B cell (primary cell): ENCODE measurements at regions not wholly inside any gene's neighbourhood (a gene's known extent, or its start where the extent isn't known, plus 50 kb on each side); places are given as distances from the start of the nearest gene placed in this dataset.

Source experiments
- ATAC-seq: fragments of 200-7000 bp; cut with Tn5 transposase; one replicate; pipeline ENCODE4 v1.10.0; 2021; ENCODE audit warnings: low read depth, mild to moderate bottlenecking, moderate number of reproducible peaks, moderate library complexity
- CTCF ChIA-PET: fragments of 350-600 bp; sonication (Branson Sonifier 250); formaldehyde crosslinking; loops from one replicate; lab custom pipeline; 2021; ENCODE audit warnings: antibody characterized with exemption, inconsistent platforms; lab: Charles Lee
- POLR2A ChIA-PET: fragments of 350-600 bp; sonication (Branson Sonifier 250); formaldehyde crosslinking; loops from one replicate; lab custom pipeline; 2021; ENCODE audit warnings: antibody characterized with exemption; lab: Charles Lee
- DNase-seq: peaks from one replicate; pipeline ENCODE4 v3.0.0; 2013
- H2AFZ ChIP-seq: 2 replicates; pipeline ENCODE4 v1.6.1; 2012; ENCODE audit warnings: mild to moderate bottlenecking, low read depth, low read length; ENCODE audit not compliant: insufficient read depth, poor library complexity, severe bottlenecking
- H3K27ac ChIP-seq, 2 donors: 1 replicate in 1 of 2; 2 replicates in 1 of 2; pipeline ENCODE4 v1.5.1; 2012 to 2013; ENCODE audit warnings: low read length in 2 of 2, mild to moderate bottlenecking in 2 of 2, moderate library complexity in 1 of 2
- H3K27me3 ChIP-seq, 4 experiments: fragments of 200-600 bp in 1 of 4; sonication (generic) in 1 of 4; replicated peaks in 1 of 4; 1 replicate in 2 of 4; 2 replicates in 2 of 4; pipeline versions ENCODE4 v1.6.1 to v1.7.0; 2013 to 2016; ENCODE audit warnings: low read length in 3 of 4, mild to moderate bottlenecking in 2 of 4, mixed read lengths in 1 of 4, moderate library complexity in 1 of 4; ENCODE audit not compliant: insufficient read depth in 4 of 4, control insufficient read depth in 3 of 4; ENCODE audit errors: control extremely low read depth in 1 of 4
- H3K36me3 ChIP-seq, 2 experiments: replicated peaks in 1 of 2; 1 replicate in 1 of 2; 2 replicates in 1 of 2; pipeline versions ENCODE4 v1.6.1 to v1.7.1; 2013; ENCODE audit warnings: low read length in 1 of 2; ENCODE audit not compliant: insufficient read depth in 2 of 2, control insufficient read depth in 1 of 2; ENCODE audit errors: control extremely low read depth in 1 of 2, extremely low read depth in 1 of 2
- H3K4me1 ChIP-seq, 2 donors: fragments of 200-600 bp in 1 of 2; sonication (generic) in 1 of 2; 1 replicate in 1 of 2; 2 replicates in 1 of 2; pipeline versions ENCODE4 v1.5.1 to v1.6.1; 2013 to 2017; ENCODE audit warnings: low read length in 2 of 2; ENCODE audit not compliant: control insufficient read depth in 2 of 2, insufficient read depth in 2 of 2
- H3K4me2 ChIP-seq: replicated peaks from 2 replicates; pipeline ENCODE3; 2012; ENCODE audit warnings: mild to moderate bottlenecking, low read depth, low read length; ENCODE audit not compliant: poor library complexity, severe bottlenecking
- H3K4me3 ChIP-seq, 5 experiments: fragments of 200-600 bp in 1 of 5; sonication (generic) in 1 of 5; 1 replicate in 3 of 5; 2 replicates in 2 of 5; pipeline versions ENCODE4 v1.5.1 to v1.7.0; 2011 to 2016; ENCODE audit warnings: low read length in 4 of 5, mild to moderate bottlenecking in 4 of 5, low read depth in 2 of 5, control low read depth in 1 of 5, moderate library complexity in 1 of 5; ENCODE audit not compliant: insufficient read depth in 1 of 5; ENCODE audit errors: control extremely low read depth in 1 of 5, extremely low read depth in 1 of 5
- H3K79me2 ChIP-seq: fragments of 200-600 bp; sonication (generic); one replicate; pipeline ENCODE4 v1.6.0; 2016; ENCODE audit warnings: low read length; ENCODE audit not compliant: control insufficient read depth, insufficient read depth
- H3K9ac ChIP-seq: fragments of 200-600 bp; sonication (generic); 2 replicates; pipeline ENCODE4 v1.6.1; 2017; ENCODE audit warnings: mild to moderate bottlenecking, low read length, moderate library complexity
- H3K9me3 ChIP-seq, 3 donors: one replicate each; pipeline versions ENCODE4 v1.6.1 to v1.7.1; 2013; ENCODE audit warnings: low read length in 2 of 3; ENCODE audit not compliant: control insufficient read depth in 2 of 3, insufficient read depth in 1 of 3; ENCODE audit errors: control extremely low read depth in 1 of 3
- H4K20me1 ChIP-seq: 2 replicates; pipeline ENCODE4 v1.6.0; 2012; ENCODE audit warnings: mild to moderate bottlenecking, low read length; ENCODE audit not compliant: insufficient read depth, control insufficient read depth, poor library complexity, severe bottlenecking
- H3K27ac Mint-ChIP-seq: one replicate; pipeline ENCODE4 v1.8.0; 2021; ENCODE audit warnings: mixed read lengths
- H3K27me3 Mint-ChIP-seq: one replicate; pipeline ENCODE4 v1.8.0; 2021; ENCODE audit warnings: mixed read lengths
- H3K4me1 Mint-ChIP-seq: one replicate; pipeline ENCODE4 v1.8.0; 2021; ENCODE audit warnings: mixed read lengths
- H3K4me3 Mint-ChIP-seq: one replicate; pipeline ENCODE4 v1.8.0; 2021; ENCODE audit warnings: mixed read lengths
- H3K9me3 Mint-ChIP-seq: one replicate; pipeline ENCODE4 v1.8.0; 2022; ENCODE audit warnings: mixed read lengths; ENCODE audit not compliant: insufficient read depth
- EZH2 ChIP-seq: IDR thresholded peaks from 2 replicates; pipeline ENCODE4 v1.6.1; 2012; ENCODE audit warnings: borderline replicate concordance, low read depth, mild to moderate bottlenecking, moderate library complexity, low read length; ENCODE audit not compliant: insufficient read depth, poor library complexity, severe bottlenecking
- WGBS: methylation state at CpG from one replicate; pipeline ENCODE4 v1.1.5; 2013; ENCODE audit warnings: missing lambda C conversion rate; ENCODE audit not compliant: insufficient coverage; 5-methylcytosine and 5-hydroxymethylcytosine counted together
- intact Hi-C: fragments of 100-400 bp; cut with micrococcal nuclease; formaldehyde crosslinking; loops from one replicate; pipeline ENCODE4 v1.10.0; 2022
- TF ChIP-seq, protein P1 (sequence below): fragments of 200-600 bp; IDR thresholded peaks from one replicate; pipeline ENCODE4 v1.8.0; 2022; ENCODE audit warnings: antibody characterized with exemption, mild to moderate bottlenecking

DNA sequence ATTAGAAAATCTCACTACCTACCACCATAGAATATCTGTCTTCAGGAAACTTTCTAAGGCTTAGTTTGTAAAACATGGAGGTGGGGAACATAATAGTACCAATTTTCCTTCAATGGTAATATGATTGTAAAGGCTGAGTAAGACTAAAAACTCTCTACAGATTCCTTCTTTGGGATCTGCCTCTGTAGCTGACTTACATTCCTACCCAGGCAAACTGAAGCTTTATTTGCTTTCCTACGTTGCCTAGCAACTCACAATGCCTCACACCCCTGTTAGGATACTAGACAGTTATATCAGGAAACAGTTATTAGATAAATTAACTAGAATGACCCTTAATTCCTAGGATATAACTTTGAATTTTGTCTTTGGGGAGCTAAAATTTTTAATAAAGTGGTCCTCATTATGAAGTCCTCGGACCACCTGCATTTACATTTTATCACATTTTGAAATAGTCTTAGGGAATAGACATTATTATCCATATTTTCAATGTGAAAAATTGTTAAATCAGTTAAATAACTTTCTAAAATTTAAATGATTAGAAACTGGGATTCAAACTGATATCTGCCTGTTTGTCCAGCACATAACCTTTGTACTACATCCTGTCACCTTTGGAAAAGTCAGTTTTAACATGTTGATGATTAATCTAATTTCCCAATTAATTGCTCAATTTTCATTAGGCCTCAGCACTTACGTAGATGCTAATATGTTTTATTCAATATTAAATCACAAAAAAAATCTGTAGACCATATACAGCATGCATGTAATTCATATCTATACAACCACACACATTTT is 591.4 kb downstream of the RNF144B start:
- TF ChIP-seq, protein P1, sequence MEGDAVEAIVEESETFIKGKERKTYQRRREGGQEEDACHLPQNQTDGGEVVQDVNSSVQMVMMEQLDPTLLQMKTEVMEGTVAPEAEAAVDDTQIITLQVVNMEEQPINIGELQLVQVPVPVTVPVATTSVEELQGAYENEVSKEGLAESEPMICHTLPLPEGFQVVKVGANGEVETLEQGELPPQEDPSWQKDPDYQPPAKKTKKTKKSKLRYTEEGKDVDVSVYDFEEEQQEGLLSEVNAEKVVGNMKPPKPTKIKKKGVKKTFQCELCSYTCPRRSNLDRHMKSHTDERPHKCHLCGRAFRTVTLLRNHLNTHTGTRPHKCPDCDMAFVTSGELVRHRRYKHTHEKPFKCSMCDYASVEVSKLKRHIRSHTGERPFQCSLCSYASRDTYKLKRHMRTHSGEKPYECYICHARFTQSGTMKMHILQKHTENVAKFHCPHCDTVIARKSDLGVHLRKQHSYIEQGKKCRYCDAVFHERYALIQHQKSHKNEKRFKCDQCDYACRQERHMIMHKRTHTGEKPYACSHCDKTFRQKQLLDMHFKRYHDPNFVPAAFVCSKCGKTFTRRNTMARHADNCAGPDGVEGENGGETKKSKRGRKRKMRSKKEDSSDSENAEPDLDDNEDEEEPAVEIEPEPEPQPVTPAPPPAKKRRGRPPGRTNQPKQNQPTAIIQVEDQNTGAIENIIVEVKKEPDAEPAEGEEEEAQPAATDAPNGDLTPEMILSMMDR = no peak
- no peak for TF ChIP-seq EZH2
- H3K27me3 ChIP-seq = no peaks in the 10 kb centered on the region
- no peaks in the 10 kb centered on the region for H3K36me3 ChIP-seq
- no peak overlapping the region for H3K9ac ChIP-seq
- Mint-ChIP-seq H3K27ac (no peak overlapping the region), H3K4me3 (no peak overlapping the region), H3K9me3 (no peaks in the 10 kb centered on the region), H3K27me3 (no peaks in the 10 kb centered on the region), H3K4me1 (no peaks in the 10 kb centered on the region)
- H3K4me1 ChIP-seq = no peaks in the 10 kb centered on the region
- H3K9me3 ChIP-seq = peaks cover 0 to 5% (median 0%) of the 10 kb centered on the region in 3 donors
- ChIA-PET CTCF (no interaction called here), POLR2A (no interaction called here)
- intact Hi-C loops = no loop called here
- H3K79me2 ChIP-seq = no peaks in the 10 kb centered on the region
- H3K4me2 ChIP-seq = no peak overlapping the region
- no peak for DNase-seq
- H4K20me1 ChIP-seq = no peaks in the 10 kb centered on the region
- no peak for ATAC-seq
- no peak overlapping the region for H2AFZ ChIP-seq
- no peak overlapping the region for H3K4me3 ChIP-seq
- H3K27ac ChIP-seq = no peak overlapping the region
- no CpG with 5 or more reads among the region's 3 CpGs for WGBS

DNA sequence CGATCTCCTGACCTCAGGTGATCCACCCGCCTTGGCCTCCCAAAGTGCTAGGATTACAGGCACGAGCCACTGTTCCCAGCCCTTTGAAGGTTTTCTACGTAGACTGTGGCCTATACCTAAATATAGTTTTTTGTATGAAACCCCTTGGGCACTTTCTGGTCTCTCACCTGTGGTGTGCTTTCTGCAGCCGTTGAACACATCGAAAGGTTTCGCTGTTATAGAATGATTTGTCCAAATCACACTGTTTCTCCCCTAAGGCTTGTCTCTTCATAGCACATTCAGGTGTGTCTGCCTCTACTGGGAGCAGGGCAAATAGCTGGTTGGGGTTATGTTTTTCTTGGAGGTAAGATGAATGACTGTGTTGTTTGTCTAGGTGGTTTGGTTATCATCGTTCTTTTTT is 597.9 kb downstream of the RNF144B start:
- H3K27ac ChIP-seq = no peak overlapping the region
- H3K27me3 ChIP-seq = no peaks in the 10 kb centered on the region
- H3K4me2 ChIP-seq = no peak overlapping the region
- H3K36me3 ChIP-seq = no peaks in the 10 kb centered on the region
- no peaks in the 10 kb centered on the region for H3K79me2 ChIP-seq
- H4K20me1 ChIP-seq = no peaks in the 10 kb centered on the region
- ChIA-PET CTCF (interaction anchor here (0.8 kb wide), 1 partner anchor 10 kb away, joined by 3 read pairs; no protein-coding TSS in a partner anchor), POLR2A (no interaction called here)
- no peak overlapping the region for H2AFZ ChIP-seq
- H3K4me3 ChIP-seq = no peak overlapping the region
- no peaks in the 10 kb centered on the region for H3K27me3 Mint-ChIP-seq
- intact Hi-C loops = no loop called here
- 97% methylated on average over 4 of the region's 8 CpGs for WGBS
- H3K4me3 Mint-ChIP-seq = no peak overlapping the region
- H3K9me3 ChIP-seq = peaks cover 0 to under 1% (median 0%) of the 10 kb centered on the region in 3 donors
- DNase-seq = no peak
- no peak for ATAC-seq
- H3K27ac Mint-ChIP-seq = no peak overlapping the region
- H3K9ac ChIP-seq = no peak overlapping the region
- H3K4me1 ChIP-seq = no peaks in the 10 kb centered on the region
- TF ChIP-seq, protein P1 = no peak
- no peak for TF ChIP-seq EZH2
- H3K9me3 Mint-ChIP-seq = peaks cover 2% of the 10 kb centered on the region
- no peaks in the 10 kb centered on the region for H3K4me1 Mint-ChIP-seq
